Body of pancreas (tissue), 4 donors: ENCODE measurements at regions not wholly inside any gene's neighbourhood (a gene's known extent, or its start where the extent isn't known, plus 50 kb on each side); places are given as distances from the start of the nearest gene placed in this dataset.

ENCODE experiments used
- CTCF ChIP-seq, 7 experiments: fragments of 450-650 bp in 4 of 7; fragments of 200-600 bp in 3 of 7; sonication (generic) in 3 of 7; IDR thresholded peaks; one replicate each; pipeline ENCODE4 v1.5.1; 2016 to 2019; ENCODE audit warnings: antibody characterized with exemption in 7 of 7
- POLR2A ChIP-seq, 3 donors: fragments of 450-650 bp; IDR thresholded peaks; one replicate each; pipeline ENCODE4 v1.6.1; 2016; ENCODE audit warnings: antibody characterized with exemption in 3 of 3, mild to moderate bottlenecking in 2 of 3

- TF ChIP-seq CTCF (IDR thresholded peaks at IDR 0.05) (no peak), POLR2A (IDR thresholded peaks at IDR 0.05) (no peak)
Measured at GRCh38 chr5:94064025-94064424, 322.6 kb upstream of the POU5F2 start.
